Sigmoid colon (tissue), 3 donors: ENCODE measurements at regions not wholly inside any gene's neighbourhood (a gene's known extent, or its start where the extent isn't known, plus 50 kb on each side); places are given as distances from the start of the nearest gene placed in this dataset.

Experiments
- POLR2A ChIP-seq, 2 donors: fragments of 450-650 bp; IDR thresholded peaks; one replicate each; pipeline ENCODE4 v1.6.1; 2016; ENCODE audit warnings: antibody characterized with exemption in 2 of 2, mild to moderate bottlenecking in 2 of 2, moderate library complexity in 2 of 2
- TF ChIP-seq, protein P1 (sequence below), 4 experiments: fragments of 450-650 bp in 3 of 4; fragments of 200-600 bp in 1 of 4; IDR thresholded peaks; one replicate each; pipeline ENCODE4 v1.5.1; 2016 to 2019; ENCODE audit warnings: antibody characterized with exemption in 4 of 4, mild to moderate bottlenecking in 3 of 4, moderate library complexity in 2 of 4

DNA sequence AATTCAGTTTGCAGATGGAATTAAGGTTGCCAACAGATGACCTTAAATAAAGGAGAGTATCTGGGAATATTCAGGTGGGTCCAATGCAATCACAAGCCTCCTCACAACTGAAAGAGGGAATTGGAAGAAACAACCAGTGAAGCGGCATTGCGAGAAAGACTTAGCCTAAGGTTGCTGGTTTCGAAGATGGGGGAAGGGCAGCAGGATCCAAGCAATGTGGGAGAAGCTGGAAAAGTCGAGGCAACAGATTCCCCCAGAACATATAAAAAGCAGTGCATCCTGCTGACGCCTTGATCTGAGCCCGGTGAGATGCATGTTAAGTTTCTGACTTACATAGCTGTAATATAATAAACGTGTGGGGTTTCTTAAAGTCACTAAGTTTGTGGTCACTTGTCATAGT, 162.5 kb downstream of the NDUFA10 start:
- TF ChIP-seq POLR2A (IDR thresholded peaks at IDR 0.05) = no peak
- TF ChIP-seq, protein P1, sequence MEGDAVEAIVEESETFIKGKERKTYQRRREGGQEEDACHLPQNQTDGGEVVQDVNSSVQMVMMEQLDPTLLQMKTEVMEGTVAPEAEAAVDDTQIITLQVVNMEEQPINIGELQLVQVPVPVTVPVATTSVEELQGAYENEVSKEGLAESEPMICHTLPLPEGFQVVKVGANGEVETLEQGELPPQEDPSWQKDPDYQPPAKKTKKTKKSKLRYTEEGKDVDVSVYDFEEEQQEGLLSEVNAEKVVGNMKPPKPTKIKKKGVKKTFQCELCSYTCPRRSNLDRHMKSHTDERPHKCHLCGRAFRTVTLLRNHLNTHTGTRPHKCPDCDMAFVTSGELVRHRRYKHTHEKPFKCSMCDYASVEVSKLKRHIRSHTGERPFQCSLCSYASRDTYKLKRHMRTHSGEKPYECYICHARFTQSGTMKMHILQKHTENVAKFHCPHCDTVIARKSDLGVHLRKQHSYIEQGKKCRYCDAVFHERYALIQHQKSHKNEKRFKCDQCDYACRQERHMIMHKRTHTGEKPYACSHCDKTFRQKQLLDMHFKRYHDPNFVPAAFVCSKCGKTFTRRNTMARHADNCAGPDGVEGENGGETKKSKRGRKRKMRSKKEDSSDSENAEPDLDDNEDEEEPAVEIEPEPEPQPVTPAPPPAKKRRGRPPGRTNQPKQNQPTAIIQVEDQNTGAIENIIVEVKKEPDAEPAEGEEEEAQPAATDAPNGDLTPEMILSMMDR (IDR thresholded peaks at IDR 0.05) = no peak
